RWPE2 (cell line): ENCODE measurements at regions not wholly inside any gene's neighbourhood (a gene's known extent, or its start where the extent isn't known, plus 50 kb on each side); places are given as distances from the start of the nearest gene placed in this dataset.
"Not testable (repeated sequence)": the region's sequence is repeated elsewhere in the genome, so short reads cannot be mapped to it uniquely, and the experiment has no call there.

ENCODE experiments used
- ATAC-seq: fragments of 200-7000 bp; cut with Tn5 transposase; 3 replicates; pipeline ENCODE4 v1.9.1; 2021; ENCODE audit warnings: low read depth
- DNase-seq: peaks from one replicate; pipeline ENCODE4 v3.0.0-alpha.2; 2020; ENCODE audit warnings: low spot score
- H3K27ac ChIP-seq: fragments of 450-650 bp; 2 replicates; pipeline ENCODE4 v1.5.1; 2017; ENCODE audit warnings: mild to moderate bottlenecking; ENCODE audit not compliant: poor library complexity, severe bottlenecking
- H3K27me3 ChIP-seq: fragments of 250-450 bp; sonication (Bioruptor Pico); 2 replicates; pipeline ENCODE4 v1.5.1; 2021; ENCODE audit warnings: mild to moderate bottlenecking, moderate library complexity; ENCODE audit not compliant: insufficient read depth, poor library complexity, severe bottlenecking
- H3K36me3 ChIP-seq: fragments of 250-450 bp; sonication (Bioruptor Pico); 2 replicates; pipeline ENCODE4 v1.5.1; 2020; ENCODE audit warnings: low read depth, mild to moderate bottlenecking, moderate library complexity
- H3K4me1 ChIP-seq: fragments of 250-450 bp; sonication (Bioruptor Pico); 2 replicates; pipeline ENCODE4 v1.5.1; 2021; ENCODE audit warnings: mild to moderate bottlenecking, moderate library complexity; ENCODE audit not compliant: insufficient read depth, poor library complexity, severe bottlenecking
- H3K4me3 ChIP-seq: fragments of 250-450 bp; sonication (Bioruptor Pico); 2 replicates; pipeline ENCODE4 v1.5.1; 2021; ENCODE audit warnings: mild to moderate bottlenecking, moderate library complexity; ENCODE audit not compliant: severe bottlenecking
- H3K9me3 ChIP-seq: fragments of 250-450 bp; sonication (Bioruptor Pico); 2 replicates; pipeline ENCODE4 v1.5.1; 2021; ENCODE audit warnings: mild to moderate bottlenecking, moderate library complexity; ENCODE audit not compliant: severe bottlenecking
- TF ChIP-seq, protein P1 (sequence below): fragments of 450-650 bp; IDR thresholded peaks from one replicate; pipeline ENCODE4 v1.5.1; 2017; ENCODE audit warnings: mild to moderate bottlenecking, moderate library complexity; ENCODE audit not compliant: poor library complexity, severe bottlenecking

DNA sequence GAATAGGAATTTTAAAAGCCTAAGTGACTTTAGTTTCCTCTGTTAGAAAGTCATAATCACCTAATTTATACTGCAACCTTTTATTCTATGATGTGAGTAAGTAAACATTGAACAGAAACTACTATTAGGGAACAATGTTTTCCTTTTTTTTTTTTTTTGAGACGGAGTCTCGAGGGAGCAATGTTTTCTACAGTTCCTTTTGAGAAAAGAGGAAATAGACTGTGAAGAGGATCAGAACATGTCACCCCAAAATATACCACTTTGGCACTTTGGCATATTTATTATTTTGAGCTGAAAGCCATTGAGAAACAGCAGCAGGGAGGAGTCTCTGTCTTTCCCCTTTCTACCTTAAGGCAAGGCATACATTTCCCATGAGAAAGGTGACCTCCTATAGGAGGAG, 162.7 kb upstream of the CNOT2 start:
- ATAC-seq = no peak
- Histone ChIP-seq H3K36me3 (no peaks in the 10 kb centered on the region), H3K9me3 (no peaks in the 10 kb centered on the region), H3K27ac (no peak overlapping the region), H3K27me3 (no peaks in the 10 kb centered on the region), H3K4me3 (no peak overlapping the region), H3K4me1 (no peaks in the 10 kb centered on the region)
- TF ChIP-seq, protein P1, sequence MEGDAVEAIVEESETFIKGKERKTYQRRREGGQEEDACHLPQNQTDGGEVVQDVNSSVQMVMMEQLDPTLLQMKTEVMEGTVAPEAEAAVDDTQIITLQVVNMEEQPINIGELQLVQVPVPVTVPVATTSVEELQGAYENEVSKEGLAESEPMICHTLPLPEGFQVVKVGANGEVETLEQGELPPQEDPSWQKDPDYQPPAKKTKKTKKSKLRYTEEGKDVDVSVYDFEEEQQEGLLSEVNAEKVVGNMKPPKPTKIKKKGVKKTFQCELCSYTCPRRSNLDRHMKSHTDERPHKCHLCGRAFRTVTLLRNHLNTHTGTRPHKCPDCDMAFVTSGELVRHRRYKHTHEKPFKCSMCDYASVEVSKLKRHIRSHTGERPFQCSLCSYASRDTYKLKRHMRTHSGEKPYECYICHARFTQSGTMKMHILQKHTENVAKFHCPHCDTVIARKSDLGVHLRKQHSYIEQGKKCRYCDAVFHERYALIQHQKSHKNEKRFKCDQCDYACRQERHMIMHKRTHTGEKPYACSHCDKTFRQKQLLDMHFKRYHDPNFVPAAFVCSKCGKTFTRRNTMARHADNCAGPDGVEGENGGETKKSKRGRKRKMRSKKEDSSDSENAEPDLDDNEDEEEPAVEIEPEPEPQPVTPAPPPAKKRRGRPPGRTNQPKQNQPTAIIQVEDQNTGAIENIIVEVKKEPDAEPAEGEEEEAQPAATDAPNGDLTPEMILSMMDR = no peak
- no peak for DNase-seq

DNA sequence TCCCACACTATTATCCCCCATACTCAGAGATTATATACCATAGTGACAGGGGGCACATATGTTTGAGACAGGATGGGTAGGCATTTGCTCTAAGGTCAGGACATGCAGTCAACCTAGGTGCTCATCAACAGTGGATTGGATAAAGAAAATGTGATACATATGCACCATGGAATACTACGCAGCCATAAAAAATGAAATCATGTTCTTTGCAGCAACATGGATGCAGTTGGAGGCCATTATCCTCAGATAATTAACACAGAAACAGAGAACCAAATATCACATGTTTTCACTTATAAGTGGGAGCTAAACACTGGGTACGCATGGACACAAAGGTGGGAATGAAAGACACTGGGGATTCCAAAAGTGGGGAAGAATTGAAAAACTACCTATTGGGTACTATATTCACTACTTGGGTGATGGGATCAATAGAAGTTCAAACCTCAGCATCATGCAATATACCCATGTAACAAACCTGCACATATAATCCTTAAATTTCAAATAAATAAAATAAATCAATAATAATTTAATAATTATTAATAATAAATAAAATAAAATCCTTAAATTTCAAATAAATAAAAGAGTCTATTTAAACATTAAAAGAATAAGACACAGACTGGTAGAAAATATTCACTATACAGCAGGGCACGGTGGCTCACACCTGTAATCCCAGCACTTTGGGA, 160.1 kb upstream of the CNOT2 start:
- Histone ChIP-seq H3K27me3 (no peaks in the 10 kb centered on the region), H3K4me3 (no peak overlapping the region), H3K9me3 (no peaks in the 10 kb centered on the region), H3K4me1 (no peaks in the 10 kb centered on the region), H3K36me3 (no peaks in the 10 kb centered on the region), H3K27ac (no peak overlapping the region)
- TF ChIP-seq, protein P1 = no peak
- DNase-seq (no peak), ATAC-seq (no peak)

DNA sequence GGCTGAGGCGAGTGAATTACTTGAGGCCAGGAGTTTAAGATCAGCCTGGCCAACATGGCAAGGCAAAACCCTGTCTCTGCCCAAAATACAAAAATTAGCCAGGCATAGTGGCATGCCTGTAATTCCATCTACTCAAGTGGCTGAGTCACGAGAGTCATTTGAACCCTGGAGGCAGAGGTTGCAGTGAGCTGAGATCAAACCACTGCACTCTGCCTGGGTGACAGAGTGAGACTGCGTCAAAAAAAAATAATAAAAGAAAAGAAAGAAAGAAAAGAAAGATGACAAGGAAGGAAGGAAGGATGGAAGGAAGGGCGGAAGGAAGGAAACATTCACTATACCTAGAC, 159.6 kb upstream of the CNOT2 start:
- no peaks in the 10 kb centered on the region for H3K4me1 ChIP-seq
- no peak for DNase-seq
- no peak overlapping the region for H3K27ac ChIP-seq
- TF ChIP-seq, protein P1 = no peak
- no peaks in the 10 kb centered on the region for H3K27me3 ChIP-seq
- no peaks in the 10 kb centered on the region for H3K9me3 ChIP-seq
- no peak for ATAC-seq
- no peak overlapping the region for H3K4me3 ChIP-seq
- H3K36me3 ChIP-seq = no peaks in the 10 kb centered on the region

DNA sequence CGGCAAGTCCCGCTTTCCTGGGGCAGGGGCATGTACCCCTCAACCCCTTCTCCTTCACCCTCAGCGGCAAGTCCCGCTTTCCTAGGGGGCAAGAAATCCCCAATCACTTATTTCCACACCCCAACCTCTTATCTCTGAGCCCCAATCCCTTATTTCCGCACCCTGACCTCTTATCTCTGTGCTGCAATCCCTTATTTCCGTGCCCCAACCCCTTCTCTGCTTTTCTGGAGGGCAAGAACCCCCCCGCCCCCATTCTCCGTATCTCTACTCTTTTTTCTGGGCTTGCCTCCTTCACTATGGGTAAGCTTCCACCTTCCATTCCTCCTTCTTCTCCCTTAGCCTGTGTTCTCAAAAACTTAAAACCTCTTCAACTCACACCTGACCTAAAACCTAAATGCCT, 156.9 kb upstream of the CNOT2 start:
- not testable (repeated sequence) for H3K4me3 ChIP-seq, H3K27ac ChIP-seq, H3K27me3 ChIP-seq, DNase-seq, H3K36me3 ChIP-seq, ATAC-seq, H3K4me1 ChIP-seq, H3K9me3 ChIP-seq

DNA sequence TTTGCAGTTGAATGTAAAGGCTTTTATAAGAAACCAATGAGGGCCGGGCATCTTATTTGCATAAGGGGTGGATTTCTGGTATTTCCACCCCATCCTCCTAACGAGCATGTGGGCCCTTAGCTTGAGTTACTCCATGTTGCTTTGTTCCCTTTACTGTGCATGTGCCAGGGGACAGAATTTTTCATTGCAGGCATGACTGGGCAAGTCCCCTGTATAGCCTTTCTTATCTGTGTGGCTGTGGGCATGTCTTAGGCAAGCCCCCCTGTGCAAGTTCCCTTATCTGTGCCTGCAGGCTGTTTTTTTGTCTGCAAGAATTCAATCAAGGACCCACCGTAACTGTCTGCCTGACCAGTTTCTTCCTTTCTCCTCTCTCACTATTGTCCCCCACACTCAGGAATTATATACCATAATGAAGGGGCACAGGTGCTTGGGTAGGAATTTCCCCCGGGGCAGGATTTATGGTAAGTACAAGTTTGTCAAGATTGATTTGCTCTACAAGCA, 152.2 kb upstream of the CNOT2 start:
- Histone ChIP-seq H3K4me1 (no peaks in the 10 kb centered on the region), H3K4me3 (no peak overlapping the region), H3K9me3 (no peaks in the 10 kb centered on the region), H3K36me3 (no peaks in the 10 kb centered on the region), H3K27ac (no peak overlapping the region), H3K27me3 (no peaks in the 10 kb centered on the region)
- ATAC-seq (no peak), DNase-seq (no peak)
- TF ChIP-seq, protein P1 = no peak
